A549 (cell line): ENCODE measurements at regions not wholly inside any gene's neighbourhood (a gene's known extent, or its start where the extent isn't known, plus 50 kb on each side); places are given as distances from the start of the nearest gene placed in this dataset.

Experiments used
- EHMT2 ChIP-seq: fragments of 200-600 bp; sonication (generic); IDR thresholded peaks from 2 replicates; pipeline ENCODE4 v1.6.1; 2016; ENCODE audit warnings: antibody characterized with exemption, low read depth, mild to moderate bottlenecking, moderate library complexity
- EP300 ChIP-seq, 2 experiments: fragments of >200 bp; sonication (Bioruptor Twin); formaldehyde crosslinking; IDR thresholded peaks; 2 replicates in 1 of 2; 3 replicates in 1 of 2; pipeline ENCODE4 v1.6.1; 2016 to 2017
- JUNB ChIP-seq: fragments of >200 bp; sonication (Bioruptor Twin); formaldehyde crosslinking; IDR thresholded peaks from 2 replicates; pipeline ENCODE4 v1.6.1; 2016
- KDM5A ChIP-seq: fragments of 200-600 bp; sonication (generic); IDR thresholded peaks from 2 replicates; pipeline ENCODE4 v1.6.1; 2016; ENCODE audit warnings: antibody characterized with exemption, mild to moderate bottlenecking
- POLR2A ChIP-seq: IDR thresholded peaks from 2 replicates; pipeline ENCODE4 v1.6.1; 2012; ENCODE audit warnings: mild to moderate bottlenecking, low read length
- RFX5 ChIP-seq: fragments of 450-650 bp; IDR thresholded peaks from 2 replicates; pipeline ENCODE4 v1.7.1; 2014; ENCODE audit warnings: antibody characterized with exemption, mild to moderate bottlenecking, moderate library complexity
- TP53 ChIP-seq: fragments of 250-450 bp; sonication (Bioruptor Pico); IDR thresholded peaks from 2 replicates; pipeline ENCODE4 v1.5.0; 2021; ENCODE audit warnings: mild to moderate bottlenecking, moderate library complexity
- ZC3H11A ChIP-seq: fragments of 450-650 bp; IDR thresholded peaks from 2 replicates; pipeline ENCODE4 v1.6.1; 2014; ENCODE audit warnings: antibody characterized with exemption, mild to moderate bottlenecking
- TF ChIP-seq, protein P1 (sequence below): fragments of >200 bp; sonication (Bioruptor Twin); formaldehyde crosslinking; IDR thresholded peaks from 3 replicates; pipeline ENCODE4 v1.5.1; 2016
- TF ChIP-seq, protein P2 (sequence below): IDR thresholded peaks from 2 replicates; pipeline ENCODE4 v1.6.1; 2012
- TF ChIP-seq, protein P3 (sequence below): IDR thresholded peaks from 2 replicates; pipeline ENCODE4 v1.6.1; 2012

DNA sequence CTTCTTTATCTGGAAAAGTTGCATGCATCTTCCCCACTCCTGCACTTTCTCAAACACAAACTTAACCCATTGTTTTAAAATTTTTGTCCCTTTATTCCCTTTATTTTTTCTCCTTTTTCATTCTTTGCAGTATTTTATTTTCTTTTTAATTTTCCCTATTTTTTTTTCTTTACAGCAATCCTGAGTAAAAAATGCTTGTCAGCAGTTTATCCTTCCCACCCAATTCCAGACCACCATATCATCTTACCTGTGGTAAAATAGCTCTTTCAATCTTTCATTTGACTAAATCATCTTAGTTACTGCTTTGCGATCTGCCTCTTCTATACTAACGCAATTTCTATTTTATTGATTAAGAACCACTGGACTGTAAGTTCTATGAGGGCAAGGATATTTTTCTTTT lies 450.5 kb downstream of the KLHL4 start:
- TF ChIP-seq, protein P1, sequence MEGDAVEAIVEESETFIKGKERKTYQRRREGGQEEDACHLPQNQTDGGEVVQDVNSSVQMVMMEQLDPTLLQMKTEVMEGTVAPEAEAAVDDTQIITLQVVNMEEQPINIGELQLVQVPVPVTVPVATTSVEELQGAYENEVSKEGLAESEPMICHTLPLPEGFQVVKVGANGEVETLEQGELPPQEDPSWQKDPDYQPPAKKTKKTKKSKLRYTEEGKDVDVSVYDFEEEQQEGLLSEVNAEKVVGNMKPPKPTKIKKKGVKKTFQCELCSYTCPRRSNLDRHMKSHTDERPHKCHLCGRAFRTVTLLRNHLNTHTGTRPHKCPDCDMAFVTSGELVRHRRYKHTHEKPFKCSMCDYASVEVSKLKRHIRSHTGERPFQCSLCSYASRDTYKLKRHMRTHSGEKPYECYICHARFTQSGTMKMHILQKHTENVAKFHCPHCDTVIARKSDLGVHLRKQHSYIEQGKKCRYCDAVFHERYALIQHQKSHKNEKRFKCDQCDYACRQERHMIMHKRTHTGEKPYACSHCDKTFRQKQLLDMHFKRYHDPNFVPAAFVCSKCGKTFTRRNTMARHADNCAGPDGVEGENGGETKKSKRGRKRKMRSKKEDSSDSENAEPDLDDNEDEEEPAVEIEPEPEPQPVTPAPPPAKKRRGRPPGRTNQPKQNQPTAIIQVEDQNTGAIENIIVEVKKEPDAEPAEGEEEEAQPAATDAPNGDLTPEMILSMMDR, result no peak
- TF ChIP-seq KDM5A (no peak), EP300 (IDR thresholded peaks at IDR 0.05) (no peak), JUNB (no peak), ZC3H11A (no peak), EHMT2 (no peak), POLR2A (no peak), RFX5 (no peak), TP53 (no peak)
- TF ChIP-seq, protein P2, sequence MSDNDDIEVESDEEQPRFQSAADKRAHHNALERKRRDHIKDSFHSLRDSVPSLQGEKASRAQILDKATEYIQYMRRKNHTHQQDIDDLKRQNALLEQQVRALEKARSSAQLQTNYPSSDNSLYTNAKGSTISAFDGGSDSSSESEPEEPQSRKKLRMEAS, result no peak
- TF ChIP-seq, protein P3, sequence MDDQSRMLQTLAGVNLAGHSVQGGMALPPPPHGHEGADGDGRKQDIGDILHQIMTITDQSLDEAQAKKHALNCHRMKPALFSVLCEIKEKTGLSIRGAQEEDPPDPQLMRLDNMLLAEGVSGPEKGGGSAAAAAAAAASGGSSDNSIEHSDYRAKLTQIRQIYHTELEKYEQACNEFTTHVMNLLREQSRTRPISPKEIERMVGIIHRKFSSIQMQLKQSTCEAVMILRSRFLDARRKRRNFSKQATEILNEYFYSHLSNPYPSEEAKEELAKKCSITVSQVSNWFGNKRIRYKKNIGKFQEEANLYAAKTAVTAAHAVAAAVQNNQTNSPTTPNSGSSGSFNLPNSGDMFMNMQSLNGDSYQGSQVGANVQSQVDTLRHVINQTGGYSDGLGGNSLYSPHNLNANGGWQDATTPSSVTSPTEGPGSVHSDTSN, result no peak
